K562 (cell line): ENCODE measurements at regions not wholly inside any gene's neighbourhood (a gene's known extent, or its start where the extent isn't known, plus 50 kb on each side); places are given as distances from the start of the nearest gene placed in this dataset.

ENCODE experiments used
- CHD4 ChIP-seq: fragments of 200-600 bp; sonication (generic); IDR thresholded peaks from 3 replicates; pipeline ENCODE4 v1.6.1; 2012; ENCODE audit warnings: low read depth, mild to moderate bottlenecking, mixed read lengths, low read length, inconsistent platforms; ENCODE audit not compliant: insufficient read depth, insufficient replicate concordance, poor library complexity, severe bottlenecking
- MYC ChIP-seq, 2 experiments: fragments of 250-450 bp in 1 of 2; sonication (Bioruptor Pico) in 1 of 2; IDR thresholded peaks; 2 replicates each; pipeline versions ENCODE4 v1.5.1 to v1.6.1; 2012 to 2021; ENCODE audit warnings: low read depth in 2 of 2, borderline replicate concordance in 1 of 2, improper control_type of control experiment in 1 of 2, low read length in 1 of 2, mild to moderate bottlenecking in 1 of 2, moderate library complexity in 1 of 2
- PKNOX1 ChIP-seq: fragments of 450-650 bp; IDR thresholded peaks from 2 replicates; pipeline ENCODE4 v1.6.1; 2016
- SIN3A ChIP-seq, 2 experiments: fragments of 150-350 bp in 1 of 2; IDR thresholded peaks; 2 replicates each; pipeline ENCODE4 v1.6.1; 2011 to 2016; ENCODE audit warnings: borderline replicate concordance in 2 of 2, low read depth in 2 of 2, low read length in 2 of 2, mild to moderate bottlenecking in 2 of 2, moderate library complexity in 2 of 2; ENCODE audit not compliant: control insufficient read depth in 1 of 2
- SP1 ChIP-seq: sonication (generic); formaldehyde crosslinking; IDR thresholded peaks from 2 replicates; pipeline ENCODE4 v1.8.1; 2022; ENCODE audit warnings: mild to moderate bottlenecking, missing genetic modification reagents
- SRF ChIP-seq, 2 experiments: fragments of 250-450, 450-650 bp in 1 of 2; sonication (Bioruptor Pico) in 1 of 2; sonication (generic) in 1 of 2; formaldehyde crosslinking; IDR thresholded peaks; 2 replicates each; pipeline versions ENCODE4 v1.5.0 to v1.5.1; 2020 to 2022; ENCODE audit warnings: mild to moderate bottlenecking in 1 of 2, missing genetic modification reagents in 1 of 2
- TAF15 ChIP-seq: fragments of 200-400 bp; formaldehyde crosslinking; IDR thresholded peaks from 2 replicates; pipeline ENCODE4 v1.6.1; 2017; ENCODE audit warnings: mild to moderate bottlenecking, low read depth, low read length, moderate library complexity
- ZKSCAN1 ChIP-seq: fragments of 150-350 bp; IDR thresholded peaks from 2 replicates; pipeline ENCODE4 v1.6.1; 2016; ENCODE audit warnings: low read depth, low read length
- ZNF174 ChIP-seq: fragments of 250-450 bp; sonication (Bioruptor Pico); IDR thresholded peaks from 2 replicates; pipeline ENCODE4 v1.4.0; 2020; ENCODE audit warnings: mild to moderate bottlenecking
- ZNF23 ChIP-seq: fragments of 250-450 bp; sonication (Bioruptor Pico); IDR thresholded peaks from 2 replicates; pipeline ENCODE4 v1.4.0; 2020; ENCODE audit warnings: mild to moderate bottlenecking
- ZNF561 ChIP-seq: fragments of 450-650 bp; formaldehyde crosslinking; conservative IDR thresholded peaks from 2 replicates; pipeline ENCODE4 v1.4.0; 2020; ENCODE audit warnings: mild to moderate bottlenecking, moderate library complexity
- ZSCAN29 ChIP-seq: fragments of 450-650 bp; IDR thresholded peaks from 2 replicates; pipeline ENCODE4 v1.6.1; 2017
- TF ChIP-seq, protein P1 (sequence below), 3 experiments: IDR thresholded peaks in 2 of 3; conservative IDR thresholded peaks in 1 of 3; 2 replicates each; pipeline ENCODE4 v1.5.1; 2011 to 2012; ENCODE audit warnings: low read length in 3 of 3, mild to moderate bottlenecking in 3 of 3, control low read depth in 2 of 3, improper control_type of control experiment in 1 of 3, inconsistent platforms in 1 of 3, low read depth in 1 of 3, mixed read lengths in 1 of 3, moderate library complexity in 1 of 3; ENCODE audit not compliant: insufficient read depth in 2 of 3

GRCh38 chr6:142696123-142697000 is 248.6 kb downstream of the HIVEP2 start:
- no peak for TF ChIP-seq CHD4
- no peak for TF ChIP-seq PKNOX1
- TF ChIP-seq ZNF561 (CRISPR knock-in tag) = no peak
- TF ChIP-seq, protein P1, sequence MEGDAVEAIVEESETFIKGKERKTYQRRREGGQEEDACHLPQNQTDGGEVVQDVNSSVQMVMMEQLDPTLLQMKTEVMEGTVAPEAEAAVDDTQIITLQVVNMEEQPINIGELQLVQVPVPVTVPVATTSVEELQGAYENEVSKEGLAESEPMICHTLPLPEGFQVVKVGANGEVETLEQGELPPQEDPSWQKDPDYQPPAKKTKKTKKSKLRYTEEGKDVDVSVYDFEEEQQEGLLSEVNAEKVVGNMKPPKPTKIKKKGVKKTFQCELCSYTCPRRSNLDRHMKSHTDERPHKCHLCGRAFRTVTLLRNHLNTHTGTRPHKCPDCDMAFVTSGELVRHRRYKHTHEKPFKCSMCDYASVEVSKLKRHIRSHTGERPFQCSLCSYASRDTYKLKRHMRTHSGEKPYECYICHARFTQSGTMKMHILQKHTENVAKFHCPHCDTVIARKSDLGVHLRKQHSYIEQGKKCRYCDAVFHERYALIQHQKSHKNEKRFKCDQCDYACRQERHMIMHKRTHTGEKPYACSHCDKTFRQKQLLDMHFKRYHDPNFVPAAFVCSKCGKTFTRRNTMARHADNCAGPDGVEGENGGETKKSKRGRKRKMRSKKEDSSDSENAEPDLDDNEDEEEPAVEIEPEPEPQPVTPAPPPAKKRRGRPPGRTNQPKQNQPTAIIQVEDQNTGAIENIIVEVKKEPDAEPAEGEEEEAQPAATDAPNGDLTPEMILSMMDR (IDR thresholded peaks at IDR 0.05 in 2 of 3, conservative IDR thresholded peaks at IDR 0.05 in 1 of 3; ENCODE audit: insufficient read depth in 2 of 3, low read depth in 1 of 3, low read length in 3 of 3) = no peak
- TF ChIP-seq ZNF23 = no peak
- no peak for TF ChIP-seq ZKSCAN1
- no peak for TF ChIP-seq ZNF174
- TF ChIP-seq MYC (IDR thresholded peaks at IDR 0.05; ENCODE audit: low read depth, low read length) = no peak
- no peak for TF ChIP-seq MYC (CRISPR knock-in tag; IDR thresholded peaks at IDR 0.05; ENCODE audit: borderline replicate concordance, low read depth)
- TF ChIP-seq TAF15 = no peak
- no peak for TF ChIP-seq SIN3A (IDR thresholded peaks at IDR 0.05; ENCODE audit: borderline replicate concordance in 2 of 2, control insufficient read depth in 1 of 2, low read depth in 2 of 2, low read length in 2 of 2)
- TF ChIP-seq ZSCAN29 = no peak
- no peak for TF ChIP-seq SP1 (CRISPR knock-in tag)
- no peak for TF ChIP-seq SRF (CRISPR knock-in tag; IDR thresholded peaks at IDR 0.05)
